NCI-H446 treated with DMSO at 0.1 percent for 48 hours (cell line): ENCODE measurements at regions not wholly inside any gene's neighbourhood (a gene's known extent, or its start where the extent isn't known, plus 50 kb on each side); places are given as distances from the start of the nearest gene placed in this dataset.

Experiments used
- DNase-seq: peaks from one replicate; lab custom pipeline; 2025; lab: John Stamatoyannopoulos, UW

GRCh38 chr12:94062796-94063635 is 85.4 kb upstream of the PLXNC1 start:
- no peak for DNase-seq

DNA sequence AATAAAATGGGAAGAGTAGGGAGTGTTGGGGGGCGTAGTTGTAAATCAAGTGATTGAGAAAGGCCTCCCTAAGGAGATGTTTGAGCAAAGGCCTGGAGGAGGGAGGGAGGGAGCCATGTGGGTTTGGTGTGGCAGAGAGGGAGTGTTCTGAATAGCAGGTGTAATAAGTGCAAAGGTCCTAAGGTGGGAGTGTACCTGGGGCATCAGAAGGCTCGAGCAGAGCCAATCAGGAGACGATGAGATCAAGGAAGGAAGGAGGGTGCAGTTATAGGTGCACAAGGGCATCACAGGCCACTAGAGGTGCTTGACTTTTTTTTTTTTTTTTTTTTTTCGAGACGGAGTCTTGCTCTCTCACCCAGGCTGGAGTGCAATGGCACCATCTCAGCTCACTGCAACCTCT is 77.9 kb upstream of the PLXNC1 start:
- no peak for DNase-seq

- no peak for DNase-seq
Measured at GRCh38 chr12:94071258-94071657, 77.1 kb upstream of the PLXNC1 start.

GRCh38 chr12:94073441-94074051 is 74.8 kb upstream of the PLXNC1 start:
- peak; percentile 96 for DNase-seq

DNA sequence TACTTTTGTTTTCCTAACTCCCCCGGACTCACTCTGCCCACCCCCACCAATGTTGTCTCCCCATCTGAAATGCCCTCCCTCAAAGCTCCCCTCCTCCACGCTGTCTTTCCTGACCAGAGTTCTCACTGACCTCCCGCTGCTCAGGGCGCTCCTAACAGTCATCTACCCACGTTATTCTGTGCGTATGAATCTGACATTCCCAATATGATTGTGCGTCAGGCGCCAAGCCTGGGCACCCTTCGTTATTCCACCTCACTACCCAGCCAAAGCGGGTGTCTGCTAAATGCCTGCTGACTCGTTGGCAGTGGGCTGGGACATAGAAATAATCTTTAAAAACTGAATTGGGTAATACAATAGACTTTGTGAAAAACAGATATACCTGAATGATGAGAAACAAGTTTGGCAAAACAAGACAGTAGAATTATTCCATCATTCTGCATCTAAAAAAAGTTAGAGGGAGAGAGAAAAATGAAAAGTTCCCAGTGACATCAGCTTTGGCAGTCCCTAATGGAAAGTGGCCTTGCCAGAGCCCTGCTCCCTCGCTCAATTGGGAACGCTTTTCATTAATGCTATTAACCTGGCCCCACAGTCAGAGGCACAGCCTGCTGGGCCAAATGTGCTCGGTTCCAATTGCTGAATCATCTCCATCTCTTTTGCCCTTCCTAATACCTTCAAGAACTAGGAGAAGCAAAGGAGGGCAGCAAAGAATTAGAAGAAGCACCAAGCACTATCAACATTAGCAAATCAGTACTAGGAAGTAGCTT is 74.0 kb upstream of the PLXNC1 start:
- peak; percentile 95 for DNase-seq

DNA sequence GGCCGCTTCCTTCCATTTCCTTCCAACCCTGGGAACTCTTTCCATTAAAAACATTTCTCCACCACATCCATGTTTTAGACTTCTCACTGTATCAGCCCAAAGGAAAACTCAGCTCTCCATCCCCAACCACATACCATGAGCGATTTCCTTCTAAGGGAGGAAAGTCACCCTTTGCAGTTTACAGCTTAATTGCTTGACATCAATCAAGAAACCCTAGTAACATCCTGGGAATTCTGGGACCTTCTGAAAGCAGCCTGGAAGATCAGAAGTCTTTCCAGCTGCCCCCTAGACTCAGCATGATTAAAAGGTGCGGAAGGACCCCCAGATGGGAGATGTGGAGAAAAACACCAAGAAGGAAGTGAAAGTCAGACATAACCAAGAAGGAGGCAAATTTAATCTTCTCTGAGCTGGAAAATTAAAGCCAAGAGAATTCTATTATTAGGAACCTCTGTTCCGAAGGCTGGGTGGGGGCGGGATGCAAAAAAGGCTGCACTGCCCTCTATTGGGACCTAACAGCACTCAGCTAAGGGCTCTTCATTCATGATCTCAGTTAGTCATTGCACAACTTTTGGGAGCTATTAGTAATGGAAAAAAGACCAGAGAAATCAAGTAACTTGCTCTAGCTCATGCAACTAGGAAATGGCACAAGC is 73.3 kb upstream of the PLXNC1 start:
- peak; percentile 77 for DNase-seq

- no peak for DNase-seq
Measured at GRCh38 chr12:94077209-94077608, 71.2 kb upstream of the PLXNC1 start.

DNA sequence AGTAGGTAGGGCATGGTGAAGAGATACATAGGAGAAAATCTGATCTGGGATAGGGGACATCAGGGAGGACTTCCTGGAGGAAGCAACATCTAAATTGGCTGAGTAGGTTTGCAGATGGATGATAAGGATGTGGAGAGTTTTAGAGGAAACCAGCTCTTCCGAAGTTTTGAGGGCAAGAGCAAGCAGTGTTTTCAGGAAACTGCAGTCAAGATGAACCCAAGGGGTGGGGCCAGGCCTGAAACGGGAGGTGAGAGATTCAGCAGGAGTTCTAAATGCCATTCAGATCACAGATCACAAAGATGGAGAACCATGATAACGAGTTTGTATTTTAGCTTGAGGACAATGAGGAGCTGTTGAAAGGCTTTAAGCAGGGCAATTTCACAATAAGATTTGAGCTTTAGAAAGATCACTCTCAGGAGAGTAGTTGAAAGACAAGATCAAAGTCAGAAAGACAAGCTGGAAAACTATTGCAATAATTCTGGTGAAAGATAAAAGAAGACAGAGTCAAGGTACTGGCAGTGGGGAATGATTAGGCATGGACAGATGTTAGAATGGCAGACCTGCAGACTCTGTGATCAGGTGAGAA is 70.1 kb upstream of the PLXNC1 start:
- DNase-seq, result no peak

- DNase-seq, result no peak
Measured at GRCh38 chr12:94078736-94079509, 69.5 kb upstream of the PLXNC1 start.

GRCh38 chr12:94079566-94080340 is 68.6 kb upstream of the PLXNC1 start:
- DNase-seq, result no peak

GRCh38 chr12:94080341-94081009 is 67.9 kb upstream of the PLXNC1 start:
- peak; percentile 67 for DNase-seq

DNA sequence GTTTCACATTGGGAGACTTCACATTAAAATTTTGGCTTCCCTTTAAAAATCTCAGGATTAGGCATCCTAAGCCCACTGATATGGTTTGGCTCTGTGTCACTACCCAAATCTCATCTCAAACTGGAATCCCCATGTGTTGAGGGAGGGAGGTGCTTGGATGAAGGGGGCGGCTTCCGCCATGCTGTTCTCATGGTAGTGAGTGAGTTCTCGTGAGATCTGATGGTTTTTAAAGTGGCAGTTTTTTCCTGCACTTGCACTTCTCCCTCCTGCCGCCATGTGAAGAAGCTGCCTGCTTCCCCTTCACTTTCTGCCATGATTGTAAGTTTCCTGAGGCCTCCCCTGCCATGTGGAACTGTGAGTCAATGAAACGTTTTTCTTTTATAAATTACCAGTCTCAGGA is 65.7 kb upstream of the PLXNC1 start:
- no peak for DNase-seq

- no peak for DNase-seq
Measured at GRCh38 chr12:94089891-94090290, 58.5 kb upstream of the PLXNC1 start.

DNA sequence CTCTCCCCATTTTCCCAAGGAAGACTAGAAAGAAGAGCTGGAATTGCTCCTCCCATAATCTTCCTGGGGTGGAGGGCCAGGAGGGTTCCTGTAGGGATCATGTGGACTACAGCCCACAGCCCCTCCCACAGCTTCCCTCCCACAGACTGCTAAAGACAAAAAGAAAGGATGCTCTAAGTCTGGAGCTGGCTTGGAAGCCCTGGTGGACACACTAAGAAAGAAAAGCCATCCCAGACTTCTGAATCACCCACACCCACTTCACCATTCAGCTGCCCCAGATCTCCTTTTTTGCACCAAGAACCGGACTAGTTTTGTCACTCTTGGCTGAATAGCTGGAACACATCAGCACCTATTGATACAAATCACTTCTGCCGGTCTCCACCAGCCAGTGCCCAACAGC is 56.8 kb upstream of the PLXNC1 start:
- no peak for DNase-seq

DNA sequence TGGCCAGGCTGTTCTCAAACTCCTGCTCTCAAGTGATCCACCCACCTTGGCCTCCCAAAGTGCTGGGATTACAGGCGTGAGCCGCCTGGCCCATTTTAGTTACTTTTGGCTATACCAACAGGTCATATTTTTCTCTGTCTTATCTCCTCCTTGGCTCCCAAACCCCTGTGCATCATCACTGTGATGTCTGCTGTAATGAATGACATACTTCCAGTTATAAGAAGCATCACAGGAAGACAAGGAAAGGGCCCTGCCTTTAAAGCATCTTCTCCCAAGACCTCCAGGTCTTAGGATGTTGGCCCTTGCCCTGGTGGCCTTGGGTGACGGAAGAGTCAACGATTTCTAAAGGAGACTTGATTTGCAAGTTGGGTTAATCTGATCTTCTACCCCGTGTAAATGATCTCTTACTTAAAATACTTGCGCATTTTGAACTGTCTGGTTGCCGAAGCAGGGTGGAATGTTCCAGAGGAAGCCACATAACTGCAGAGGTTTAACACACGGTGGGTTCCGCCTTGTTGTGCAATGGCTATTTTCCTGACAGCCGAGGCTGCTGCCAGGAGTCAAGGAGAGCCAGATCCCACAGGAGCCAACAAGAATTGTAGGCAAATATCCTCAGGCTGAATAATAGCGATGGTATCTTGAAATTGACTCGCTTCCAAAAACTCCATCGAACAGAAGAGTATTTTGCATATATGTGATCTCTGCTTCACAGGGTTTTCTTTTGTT is 55.7 kb upstream of the PLXNC1 start:
- DNase-seq, result no peak

DNA sequence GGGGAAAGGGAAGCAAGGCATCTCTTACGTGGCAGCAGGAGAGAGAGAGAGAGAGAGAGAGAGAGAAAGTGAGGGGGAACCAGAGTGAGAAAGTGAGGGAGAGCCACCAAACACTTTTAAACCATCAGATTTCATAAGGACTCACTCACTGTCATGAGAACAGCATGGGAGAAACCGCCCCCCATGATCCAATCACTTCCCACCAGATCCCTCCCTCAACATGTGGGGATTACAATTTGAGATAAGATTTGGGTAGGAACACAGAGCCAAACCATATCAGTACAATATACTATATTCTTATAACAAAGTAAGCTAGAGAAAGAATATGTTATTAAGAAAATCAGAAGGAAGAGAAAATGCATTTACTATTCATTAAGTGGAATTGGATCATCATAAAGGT is 53.7 kb upstream of the PLXNC1 start:
- DNase-seq, result no peak

GRCh38 chr12:94095618-94096017 is 52.8 kb upstream of the PLXNC1 start:
- DNase-seq, result no peak

GRCh38 chr12:94098466-94098865 is 49.9 kb upstream of the PLXNC1 start:
- DNase-seq, result no peak
